Lower leg skin (tissue), 3 donors: ENCODE measurements at regions not wholly inside any gene's neighbourhood (a gene's known extent, or its start where the extent isn't known, plus 50 kb on each side); places are given as distances from the start of the nearest gene placed in this dataset.

ENCODE experiments used
- POLR2A ChIP-seq, 2 donors: fragments of 450-650 bp; IDR thresholded peaks; one replicate each; pipeline ENCODE4 v1.6.1; 2016 to 2017; ENCODE audit warnings: antibody characterized with exemption in 2 of 2, mild to moderate bottlenecking in 1 of 2, moderate library complexity in 1 of 2
- TF ChIP-seq, protein P1 (sequence below), 3 donors: fragments of 450-650 bp; IDR thresholded peaks; one replicate each; pipeline ENCODE4 v1.5.1; 2016; ENCODE audit warnings: antibody characterized with exemption in 3 of 3, mild to moderate bottlenecking in 3 of 3, moderate library complexity in 2 of 3

DNA sequence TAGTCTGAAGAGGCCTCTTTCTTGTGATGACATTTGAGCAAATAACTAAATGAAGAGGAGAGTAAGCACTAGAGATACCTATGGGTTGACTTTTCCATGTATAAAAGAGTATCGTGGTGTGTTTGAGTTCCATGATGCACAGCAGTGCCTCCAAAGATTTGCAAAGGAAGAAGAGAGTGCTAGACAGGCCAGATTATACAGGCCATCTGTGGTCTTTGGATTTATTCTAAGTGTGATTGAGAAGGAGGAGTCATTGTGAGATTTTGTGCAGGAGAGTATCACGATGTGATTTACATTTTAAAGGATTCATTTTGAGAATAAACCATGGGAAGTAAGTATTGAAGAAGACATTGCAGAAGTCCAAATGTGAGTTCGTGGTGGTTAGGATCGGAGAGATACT, 695.9 kb upstream of the FAM98A start:
- TF ChIP-seq, protein P1, sequence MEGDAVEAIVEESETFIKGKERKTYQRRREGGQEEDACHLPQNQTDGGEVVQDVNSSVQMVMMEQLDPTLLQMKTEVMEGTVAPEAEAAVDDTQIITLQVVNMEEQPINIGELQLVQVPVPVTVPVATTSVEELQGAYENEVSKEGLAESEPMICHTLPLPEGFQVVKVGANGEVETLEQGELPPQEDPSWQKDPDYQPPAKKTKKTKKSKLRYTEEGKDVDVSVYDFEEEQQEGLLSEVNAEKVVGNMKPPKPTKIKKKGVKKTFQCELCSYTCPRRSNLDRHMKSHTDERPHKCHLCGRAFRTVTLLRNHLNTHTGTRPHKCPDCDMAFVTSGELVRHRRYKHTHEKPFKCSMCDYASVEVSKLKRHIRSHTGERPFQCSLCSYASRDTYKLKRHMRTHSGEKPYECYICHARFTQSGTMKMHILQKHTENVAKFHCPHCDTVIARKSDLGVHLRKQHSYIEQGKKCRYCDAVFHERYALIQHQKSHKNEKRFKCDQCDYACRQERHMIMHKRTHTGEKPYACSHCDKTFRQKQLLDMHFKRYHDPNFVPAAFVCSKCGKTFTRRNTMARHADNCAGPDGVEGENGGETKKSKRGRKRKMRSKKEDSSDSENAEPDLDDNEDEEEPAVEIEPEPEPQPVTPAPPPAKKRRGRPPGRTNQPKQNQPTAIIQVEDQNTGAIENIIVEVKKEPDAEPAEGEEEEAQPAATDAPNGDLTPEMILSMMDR (IDR thresholded peaks at IDR 0.05), result no peak
- no peak for TF ChIP-seq POLR2A (IDR thresholded peaks at IDR 0.05)
